Erythroblast (primary cell): ENCODE measurements at regions not wholly inside any gene's neighbourhood (a gene's known extent, or its start where the extent isn't known, plus 50 kb on each side); places are given as distances from the start of the nearest gene placed in this dataset.
"Not testable (repeated sequence)": the region's sequence is repeated elsewhere in the genome, so short reads cannot be mapped to it uniquely, and the experiment has no call there.

ENCODE experiments used
- GATA1 ChIP-seq: IDR thresholded peaks from 2 replicates; pipeline ENCODE4 v1.6.1; 2011; ENCODE audit warnings: low read depth, mild to moderate bottlenecking, control low read depth, low read length, moderate library complexity
- POLR2A ChIP-seq: IDR thresholded peaks from 2 replicates; pipeline ENCODE4 v1.6.1; 2011; ENCODE audit warnings: mild to moderate bottlenecking, low read length

- TF ChIP-seq POLR2A, GATA1: not testable (repeated sequence)
Measured at GRCh38 chr14:23891717-23892116, 61.9 kb upstream of the DHRS4 start.
